ENCODE measurements at regions not wholly inside any gene's neighbourhood (a gene's known extent, or its start where the extent isn't known, plus 50 kb on each side); places are given as distances from the start of the nearest gene placed in this dataset.
"Not testable (repeated sequence)": the region's sequence is repeated elsewhere in the genome, so short reads cannot be mapped to it uniquely, and the experiment has no call there.

DNA sequence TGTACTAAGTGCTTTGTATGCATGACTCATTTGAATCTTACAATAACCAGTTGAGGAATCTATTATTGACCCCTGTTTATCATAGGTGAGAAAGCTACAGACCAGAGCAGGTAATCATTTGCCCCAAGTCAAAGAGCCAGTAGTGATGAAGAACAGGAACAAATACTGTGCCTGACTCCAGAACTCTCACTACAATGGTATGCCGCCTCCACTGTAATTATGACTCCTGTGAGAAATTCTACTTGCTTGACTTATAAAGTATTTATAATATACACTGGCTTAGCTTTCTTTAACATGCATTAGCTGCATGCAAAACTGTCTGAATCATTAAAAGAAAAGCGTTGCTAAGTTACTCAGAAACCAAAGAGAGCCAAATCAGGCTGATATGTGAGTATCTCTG is 92.6 kb downstream of the ZNF281 start:
- no peak for DNase-seq (ENCODE audit: low read depth in 2 of 2)

DNA sequence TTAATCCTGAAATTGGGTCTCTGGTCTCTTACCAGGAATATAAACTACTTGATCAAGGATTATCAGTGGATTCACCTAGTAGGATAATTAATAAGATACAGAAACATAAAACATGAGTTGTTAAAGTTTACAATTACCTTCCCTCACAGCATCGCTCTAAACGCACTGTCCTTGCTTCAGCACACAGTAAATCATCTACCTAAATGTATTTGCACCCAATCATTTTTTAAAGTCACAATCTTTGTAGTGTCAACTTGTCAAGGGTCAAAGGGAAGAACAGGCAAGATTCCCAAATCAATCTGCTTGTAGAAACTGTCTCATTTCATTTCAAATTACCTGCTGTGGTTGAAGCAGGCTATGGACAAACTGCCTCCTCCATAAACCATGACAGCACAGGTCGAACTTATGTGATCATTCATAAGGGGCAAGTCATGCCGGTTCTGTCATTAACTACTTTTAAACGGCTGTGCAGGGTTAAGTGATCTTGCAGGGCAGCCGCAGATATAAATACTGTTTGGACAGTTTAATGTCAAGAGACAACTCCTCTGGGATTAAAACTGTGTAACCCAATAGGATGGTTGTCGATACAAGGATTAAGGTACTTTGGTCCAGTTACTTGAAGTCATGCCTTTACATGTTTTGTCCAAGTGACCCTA is 93.6 kb downstream of the ZNF281 start:
- DNase-seq (ENCODE audit: low read depth in 2 of 2), result no peak

DNA sequence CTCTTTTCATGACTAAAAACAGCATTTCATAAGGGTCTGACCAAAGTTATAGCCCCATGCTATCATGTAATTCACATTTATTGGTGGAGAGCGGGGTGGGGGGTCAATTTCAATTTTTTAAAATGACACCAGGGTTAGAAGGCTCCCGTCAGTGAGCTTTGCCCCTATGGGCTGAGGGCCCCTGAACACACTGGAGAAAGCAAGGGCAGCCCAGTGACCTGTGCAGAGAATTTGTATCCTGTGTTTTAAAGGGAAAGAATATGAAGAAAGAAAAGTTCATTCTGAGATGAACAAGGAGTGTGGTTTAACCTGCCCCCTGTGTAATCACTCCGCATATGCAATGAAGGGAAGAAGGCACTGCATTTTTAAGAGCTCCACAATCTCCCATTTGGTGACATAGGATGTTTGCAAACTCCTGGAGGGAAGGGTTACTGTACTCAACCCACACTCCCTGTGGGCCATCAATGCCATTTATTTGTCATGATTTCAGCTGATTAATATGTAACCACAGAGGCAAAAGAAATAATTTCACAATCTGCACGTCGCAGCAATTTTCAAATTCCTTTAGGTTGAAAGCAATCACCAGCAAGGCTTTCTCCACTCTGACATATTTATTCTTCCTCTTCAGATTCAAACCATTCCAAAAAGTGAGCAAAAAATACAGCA is 95.6 kb downstream of the ZNF281 start:
- no peak for DNase-seq (ENCODE audit: low read depth in 2 of 2)

DNA sequence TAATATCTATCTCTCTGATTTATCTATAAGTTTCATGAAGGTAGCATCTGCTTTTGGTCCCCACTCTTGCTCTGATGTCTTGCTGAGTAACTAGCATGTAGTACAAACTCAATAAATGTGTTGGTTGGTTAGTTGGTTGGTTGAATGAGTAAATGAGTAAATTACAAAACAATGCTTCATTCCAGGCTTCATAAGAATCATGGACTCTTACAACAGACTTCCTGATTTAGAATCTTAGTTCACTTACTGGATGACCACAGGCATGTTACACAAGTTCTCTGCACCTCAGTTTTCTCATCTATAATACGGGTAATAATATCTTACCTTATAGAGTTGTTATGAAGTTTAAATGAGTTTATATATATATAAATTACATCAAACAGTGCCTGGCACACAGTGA is 98.6 kb downstream of the ZNF281 start:
- no peak for DNase-seq (ENCODE audit: low read depth in 2 of 2)

DNA sequence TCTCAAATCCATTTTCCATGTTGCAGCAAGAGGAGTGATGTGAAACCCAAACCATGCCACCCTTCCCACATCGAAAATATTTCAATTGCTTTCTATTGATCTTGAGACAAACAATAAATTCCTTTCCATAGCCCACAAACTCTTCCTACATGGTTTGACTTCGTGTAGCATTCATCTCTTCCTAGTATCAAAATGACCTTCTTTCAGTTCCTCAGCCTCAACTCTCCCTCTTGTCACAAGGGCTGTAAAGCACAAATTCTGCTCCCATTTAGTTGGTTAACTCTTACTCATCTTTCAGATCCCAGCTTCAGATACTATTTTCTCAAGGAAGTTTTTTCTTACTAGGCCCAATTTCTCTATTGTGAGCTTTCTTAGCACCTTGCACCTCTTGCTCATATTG is 99.0 kb downstream of the ZNF281 start:
- DNase-seq (ENCODE audit: low read depth in 2 of 2), result no peak

DNA sequence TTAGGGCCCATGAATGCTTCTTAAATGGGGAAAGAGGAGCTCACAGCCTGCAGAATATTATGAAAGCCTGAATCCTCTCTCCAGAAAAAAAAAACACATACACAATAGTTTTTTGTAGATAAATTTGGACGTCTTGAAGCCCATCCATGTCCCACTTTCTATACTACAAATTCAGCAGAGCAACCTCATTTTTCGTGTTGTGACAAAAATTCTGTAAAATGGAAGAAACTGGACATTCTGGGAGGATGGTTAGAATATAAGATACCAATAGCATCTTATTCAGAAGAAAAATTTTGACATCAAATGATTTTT is 102.1 kb downstream of the ZNF281 start:
- no peak for DNase-seq (ENCODE audit: low read depth in 2 of 2)

DNA sequence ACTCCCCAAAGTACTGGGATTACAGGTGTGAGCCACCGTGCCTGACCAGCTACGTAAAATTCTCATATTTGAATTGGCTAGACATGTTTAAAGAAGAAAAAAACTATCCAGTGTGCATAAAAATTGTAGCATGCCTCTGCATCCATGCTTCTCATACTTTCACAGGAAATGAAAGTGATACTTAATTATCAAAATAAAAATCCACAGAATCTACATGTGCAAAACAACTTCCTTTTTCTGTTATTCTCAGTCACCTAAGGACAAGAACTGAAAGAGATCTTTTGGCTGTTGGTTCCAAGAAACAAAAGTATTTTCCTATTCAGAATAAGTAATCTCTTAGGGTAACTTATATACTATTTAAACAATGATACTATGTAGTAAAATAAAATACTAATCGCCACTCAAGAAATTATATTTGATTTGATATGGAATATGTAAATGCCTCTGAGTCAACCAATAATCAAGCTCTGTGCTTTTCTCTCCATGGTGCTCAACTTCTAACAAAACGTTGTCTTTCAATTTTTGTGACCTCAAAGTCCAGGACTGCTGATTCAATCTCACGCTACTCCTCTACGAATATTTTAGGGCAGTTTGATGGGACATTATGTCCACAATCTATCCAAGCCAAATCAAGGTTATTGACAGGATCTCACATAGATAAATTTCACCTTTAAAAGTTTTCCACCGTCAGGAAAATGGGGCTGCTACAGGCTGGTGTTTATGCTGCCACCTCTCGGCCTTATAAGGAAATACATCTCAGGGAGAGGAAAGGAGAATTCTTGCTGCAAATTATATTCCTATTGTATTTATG is 102.7 kb downstream of the ZNF281 start:
- DNase-seq (ENCODE audit: low read depth in 2 of 2), result no peak

DNA sequence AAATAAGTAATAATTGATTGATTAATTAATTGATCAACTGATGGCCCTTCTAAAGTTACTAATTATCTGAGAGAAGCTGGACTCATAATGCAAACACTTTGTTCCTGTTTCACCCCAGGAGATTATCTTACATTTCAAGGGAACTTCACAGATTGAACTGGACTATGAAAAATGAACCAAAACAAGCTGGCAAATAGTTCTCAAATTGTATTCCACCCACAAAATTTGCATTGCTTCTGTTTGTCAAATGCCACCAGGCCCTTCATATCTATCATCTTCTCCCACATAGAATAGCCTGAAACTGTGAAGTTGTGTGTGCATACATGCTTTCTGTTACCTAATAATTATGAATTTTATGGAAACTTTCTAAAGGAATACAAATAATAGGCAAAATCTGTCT is 104.0 kb downstream of the ZNF281 start:
- DNase-seq (ENCODE audit: low read depth in 2 of 2), result no peak

DNA sequence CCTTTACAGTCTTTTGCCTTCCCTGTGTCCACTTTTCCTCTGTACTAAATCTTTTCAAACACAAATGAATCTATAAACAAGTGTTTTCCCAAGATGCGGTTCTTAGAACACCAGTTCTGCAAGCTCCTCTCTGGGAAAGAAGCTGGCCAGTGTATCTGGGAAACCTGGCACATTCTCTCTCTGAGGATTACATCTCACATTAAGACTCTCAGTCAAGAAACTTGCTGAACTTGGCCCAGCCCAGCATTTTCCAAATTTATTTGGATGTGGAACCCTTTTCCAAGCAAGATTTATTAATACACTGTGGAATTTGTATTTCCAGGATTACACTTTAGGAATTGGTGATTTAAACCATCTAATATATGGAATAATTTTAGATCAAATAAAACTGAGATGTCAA is 105.7 kb downstream of the ZNF281 start:
- no peak for DNase-seq (ENCODE audit: low read depth in 2 of 2)

DNA sequence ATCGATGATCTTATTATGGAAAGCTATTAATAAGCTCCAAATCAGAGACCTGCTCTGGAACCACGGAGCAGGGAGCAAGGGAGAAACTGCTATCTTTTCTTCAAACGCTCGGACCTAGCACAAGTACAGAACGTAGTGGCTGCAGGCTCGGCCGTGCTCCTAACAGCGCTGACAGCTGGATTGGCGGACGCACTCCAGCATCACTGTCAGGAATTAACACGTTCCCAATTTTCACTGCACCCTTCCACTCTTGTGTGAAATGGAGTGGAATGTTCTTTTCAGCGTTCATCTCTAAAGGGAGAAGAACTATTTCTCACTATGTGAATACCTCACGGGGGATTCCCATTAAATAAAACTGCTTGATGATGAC is 106.9 kb downstream of the ZNF281 start:
- DNase-seq (ENCODE audit: low read depth in 2 of 2), result no peak

DNA sequence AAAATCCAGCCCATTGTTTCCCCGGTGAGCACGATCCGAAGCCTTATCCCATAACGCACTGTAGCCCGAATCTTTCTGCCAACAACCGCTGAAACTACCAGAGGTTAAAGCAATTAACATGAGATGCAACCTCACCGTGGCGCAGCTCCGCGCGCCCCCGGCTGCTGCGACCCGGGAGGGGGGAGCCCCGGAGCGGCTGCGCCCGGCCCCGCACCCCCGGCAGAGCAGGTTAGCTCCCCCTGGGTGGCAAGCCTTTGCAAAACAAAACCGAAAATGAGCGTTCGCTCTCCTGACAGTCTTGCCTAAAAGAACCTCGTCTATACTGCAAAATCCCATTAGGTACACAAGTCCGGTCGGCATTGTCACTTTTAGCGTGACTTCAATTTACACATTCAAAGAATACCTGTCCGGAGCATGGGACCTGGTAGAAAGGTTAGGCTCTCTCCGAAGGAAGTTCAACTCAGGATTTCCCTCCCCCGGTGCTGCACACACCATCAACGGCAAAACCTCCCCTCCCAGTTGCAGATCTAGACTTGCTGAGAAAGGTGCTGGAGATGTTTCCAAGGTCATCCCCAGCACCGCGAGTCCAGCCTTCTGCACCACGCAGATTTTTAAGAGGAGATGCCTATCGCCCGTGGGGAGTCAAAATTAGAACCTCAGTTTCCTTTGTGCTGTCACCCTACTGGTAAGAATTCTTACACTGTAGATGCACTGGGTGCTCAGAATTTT is 107.5 kb downstream of the ZNF281 start:
- peak; percentile 47 to 60 for DNase-seq (ENCODE audit: low read depth in 2 of 2)

DNA sequence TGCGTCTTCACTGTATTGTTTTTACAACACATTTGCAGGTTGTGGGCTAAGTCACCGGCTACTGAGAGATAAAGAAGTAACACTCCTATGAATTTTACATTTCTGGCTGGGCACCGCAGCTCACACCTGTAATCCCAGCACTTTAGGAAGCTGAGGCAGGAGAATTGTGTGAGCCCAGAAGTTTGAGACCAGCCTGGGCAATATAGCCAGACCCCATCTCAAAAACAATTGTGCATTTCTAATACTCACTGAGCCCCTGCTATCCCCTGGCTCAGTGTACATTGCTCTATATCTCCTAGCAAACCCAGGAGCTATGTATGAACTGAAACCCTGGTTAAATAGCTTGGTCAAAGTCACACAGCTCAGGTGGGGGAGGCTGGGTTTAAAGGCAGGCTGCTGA is 108.7 kb downstream of the ZNF281 start:
- no peak for DNase-seq (ENCODE audit: low read depth in 2 of 2)

DNA sequence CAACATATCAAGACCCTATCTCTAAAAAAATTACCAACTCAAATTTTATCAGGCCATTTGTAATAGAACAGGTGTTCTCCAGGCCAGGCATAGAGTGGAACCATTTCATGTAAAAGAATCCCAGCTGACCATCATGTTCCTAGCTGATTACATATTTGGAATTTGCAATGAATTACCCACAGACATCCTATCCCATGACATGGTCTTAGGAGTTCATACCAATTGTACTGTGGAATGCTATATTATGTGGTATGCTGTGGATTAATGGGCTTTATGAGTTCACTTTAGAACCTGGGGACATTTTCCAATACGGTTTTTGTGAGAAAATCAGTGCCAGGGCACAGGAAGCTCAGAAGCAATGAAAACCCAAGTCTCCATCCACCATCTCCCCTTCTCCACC is 110.3 kb downstream of the ZNF281 start:
- no peak for DNase-seq (ENCODE audit: low read depth in 2 of 2)

DNA sequence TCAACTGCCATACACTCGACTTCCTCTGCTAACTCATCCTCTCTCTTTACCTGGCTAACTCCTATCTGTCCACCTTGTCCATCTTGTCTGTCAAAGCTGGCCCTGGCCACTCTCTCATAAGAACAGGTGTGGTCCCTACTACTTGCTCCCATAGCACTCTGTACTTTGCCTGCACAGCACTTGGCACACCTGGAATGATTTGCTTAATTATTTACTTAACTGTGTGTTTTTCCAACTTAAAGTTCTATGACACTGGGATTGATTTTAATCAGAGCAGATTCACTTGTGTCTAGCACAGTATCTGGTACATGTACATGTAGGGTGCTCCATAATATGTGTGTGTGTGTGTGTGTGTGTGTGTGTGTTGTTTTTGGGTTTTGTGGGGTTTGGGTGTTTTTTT is 111.6 kb downstream of the ZNF281 start:
- DNase-seq (ENCODE audit: low read depth in 2 of 2), result no peak

DNA sequence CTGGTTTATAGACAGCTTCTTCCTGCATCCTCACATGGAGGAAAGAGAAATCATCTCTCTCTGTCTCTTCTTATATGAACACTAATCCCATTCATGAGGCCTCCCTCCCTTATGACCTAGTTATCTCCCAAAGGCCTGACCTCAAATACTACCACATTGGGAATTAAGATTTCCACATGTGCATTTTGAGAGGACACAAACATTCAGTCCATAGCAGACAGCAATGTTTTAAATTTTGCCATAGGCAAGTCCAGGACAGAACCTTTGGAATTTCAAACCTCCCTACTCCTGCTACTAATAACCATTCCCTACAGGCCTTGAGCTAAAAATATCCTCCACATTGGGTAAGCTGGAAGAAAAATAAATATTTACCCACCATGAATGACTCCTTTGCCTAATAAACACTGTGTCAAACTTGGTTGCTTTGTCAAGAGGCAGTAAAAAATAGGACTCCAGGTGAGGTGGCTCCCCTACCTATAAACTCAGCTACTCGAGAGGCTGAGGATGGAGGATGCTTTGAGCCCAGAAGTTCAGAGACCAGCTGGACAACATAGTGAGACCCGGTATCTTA is 113.7 kb downstream of the ZNF281 start:
- no peak for DNase-seq (ENCODE audit: low read depth in 2 of 2)

DNA sequence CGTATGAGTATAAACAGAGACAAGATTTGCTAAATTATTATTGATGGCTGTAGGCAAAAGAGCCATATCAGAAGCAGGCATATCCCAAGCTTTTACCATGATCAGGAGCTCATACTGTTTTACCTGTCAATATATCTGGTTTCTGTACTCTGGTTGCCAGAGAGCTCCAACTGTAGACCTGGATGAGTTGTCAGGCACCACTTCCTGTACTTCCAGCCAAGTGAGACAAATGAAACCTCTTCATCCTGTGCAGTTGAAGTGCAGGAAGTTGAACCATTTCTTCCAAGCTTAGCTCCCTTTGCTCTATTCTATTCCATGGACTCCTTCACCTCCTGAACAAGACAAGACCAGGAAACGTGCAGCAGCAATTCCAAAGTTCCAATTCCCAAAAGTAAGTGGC is 115.6 kb downstream of the ZNF281 start:
- no peak for DNase-seq (ENCODE audit: low read depth in 2 of 2)

DNA sequence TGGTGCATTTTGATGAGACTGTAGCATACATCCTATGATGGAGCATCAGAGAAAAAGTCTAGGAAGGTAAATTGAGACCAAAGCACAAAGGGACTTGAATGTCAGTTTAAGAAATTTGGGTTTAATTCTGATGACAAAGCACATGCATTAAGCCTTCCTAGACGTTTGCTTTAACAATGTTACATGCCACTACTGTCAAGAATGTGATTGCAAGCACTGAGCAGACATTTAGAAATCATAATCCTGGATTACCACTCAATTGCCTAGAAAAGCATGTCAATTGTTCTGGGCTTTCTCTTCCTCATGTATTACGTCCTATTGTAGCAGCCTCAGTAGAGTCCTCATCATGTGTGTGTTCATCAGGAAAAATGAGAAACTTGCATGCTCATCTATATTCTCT is 117.1 kb downstream of the ZNF281 start:
- DNase-seq (ENCODE audit: low read depth in 2 of 2), result no peak

DNA sequence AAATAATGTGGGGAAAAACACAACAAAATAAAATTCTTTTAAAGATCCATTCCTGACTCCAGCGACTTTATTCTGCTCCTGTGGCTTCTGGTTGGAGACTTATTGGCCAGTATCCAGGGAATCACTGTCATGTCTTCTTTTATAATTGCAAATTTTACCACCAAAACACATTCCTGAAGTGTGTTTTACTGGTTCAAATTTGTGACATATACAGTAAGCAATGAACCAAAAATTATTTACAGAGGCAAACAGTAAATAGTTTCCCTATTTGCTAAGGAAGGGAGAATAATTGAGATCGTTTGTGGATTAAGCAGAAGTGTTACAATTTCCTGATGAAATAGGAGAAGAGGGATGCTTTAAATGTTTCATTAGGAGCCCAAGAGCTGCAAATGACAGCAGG is 118.7 kb downstream of the ZNF281 start:
- no peak for DNase-seq (ENCODE audit: low read depth in 2 of 2)

DNA sequence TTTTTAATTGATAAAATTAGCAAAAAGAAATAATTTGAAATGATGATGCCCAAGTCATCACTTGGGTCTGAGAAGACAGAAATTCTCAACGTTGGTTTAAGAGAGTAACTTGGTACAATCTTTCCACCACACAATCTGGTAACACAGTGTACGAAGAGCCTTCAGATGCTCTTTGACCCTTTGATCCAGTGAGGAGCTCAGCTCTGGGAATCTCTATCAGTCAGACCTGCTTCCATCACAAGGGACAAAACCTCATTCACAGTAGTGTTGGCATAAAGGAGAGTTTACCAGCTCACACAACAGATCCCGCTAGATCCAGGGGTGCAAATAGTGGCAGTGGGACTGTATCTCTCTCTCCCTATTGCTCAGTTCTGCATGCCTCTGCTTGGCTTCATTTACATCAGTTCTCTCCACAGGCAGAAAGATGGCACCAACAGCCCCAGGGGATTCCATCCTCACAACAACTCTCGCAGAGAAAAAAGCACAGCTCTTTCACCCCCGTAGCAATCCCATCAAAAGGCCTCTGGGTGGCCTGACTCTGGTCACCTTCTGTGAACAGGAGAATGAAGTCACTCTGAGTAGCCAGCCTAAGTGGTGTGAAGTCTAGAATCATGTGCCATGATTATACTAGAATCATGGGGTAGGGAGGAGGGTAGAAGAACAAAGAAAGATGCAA is 119.7 kb downstream of the ZNF281 start:
- DNase-seq (ENCODE audit: low read depth in 2 of 2), result no peak

DNA sequence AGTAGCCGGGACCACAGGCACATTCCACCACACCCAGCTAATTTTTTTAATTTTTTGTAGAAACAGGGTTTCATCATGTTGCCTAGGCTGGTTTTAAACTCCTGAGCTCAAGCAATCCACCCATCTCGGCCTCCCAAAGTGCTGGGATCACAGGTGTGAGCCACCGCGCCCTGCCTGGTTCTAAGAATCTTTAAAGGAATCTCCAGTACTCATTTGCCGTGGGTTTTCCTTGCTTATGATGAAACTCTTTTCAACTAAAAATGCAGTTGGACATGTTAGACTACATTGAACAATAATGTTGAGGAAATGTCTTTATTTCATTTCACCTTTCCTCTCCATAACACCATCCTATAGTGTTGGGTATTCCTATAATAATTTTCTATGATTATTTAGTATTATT is 121.6 kb downstream of the ZNF281 start:
- DNase-seq (ENCODE audit: low read depth in 2 of 2), result no peak

DNA sequence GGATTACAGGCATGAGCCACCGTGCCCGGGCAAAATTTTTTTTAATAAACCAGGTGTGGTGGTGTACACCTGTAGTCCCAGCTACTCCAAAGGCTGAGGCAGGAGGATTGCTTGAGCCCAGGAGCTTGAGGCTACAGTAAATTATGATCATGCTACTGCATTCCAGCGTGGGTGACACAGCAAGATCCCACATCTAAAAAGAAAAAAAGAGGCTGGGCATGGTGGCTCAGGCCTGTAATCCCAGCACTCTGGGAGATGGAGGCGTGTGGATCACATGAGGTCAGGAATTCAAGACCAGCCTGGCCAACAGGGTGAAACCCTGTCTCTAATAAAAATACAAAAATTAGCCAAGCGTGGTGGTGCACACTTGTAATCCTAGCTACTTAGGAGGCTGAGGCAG is 125.6 kb downstream of the ZNF281 start:
- not testable (repeated sequence) for DNase-seq (ENCODE audit: low read depth in 2 of 2)

Measured in stimulated activated CD4-positive, alpha-beta T cell treated with anti-CD3 and anti-CD28 coated beads, Interleukin-1b, Interleukin-23, amount 100 ng/mL, for 4 hours (primary cell).